HG03521 (cell line): ENCODE measurements at regions not wholly inside any gene's neighbourhood (a gene's known extent, or its start where the extent isn't known, plus 50 kb on each side); places are given as distances from the start of the nearest gene placed in this dataset.
"Not testable (repeated sequence)": the region's sequence is repeated elsewhere in the genome, so short reads cannot be mapped to it uniquely, and the experiment has no call there.

Experiments used
- ATAC-seq: cut with Tn5 transposase; IDR thresholded peaks from one replicate; pipeline ENCODE4 v1.9.1; 2021; ENCODE audit warnings: mild to moderate bottlenecking, moderate library complexity; ENCODE audit not compliant: unreplicated experiment

DNA sequence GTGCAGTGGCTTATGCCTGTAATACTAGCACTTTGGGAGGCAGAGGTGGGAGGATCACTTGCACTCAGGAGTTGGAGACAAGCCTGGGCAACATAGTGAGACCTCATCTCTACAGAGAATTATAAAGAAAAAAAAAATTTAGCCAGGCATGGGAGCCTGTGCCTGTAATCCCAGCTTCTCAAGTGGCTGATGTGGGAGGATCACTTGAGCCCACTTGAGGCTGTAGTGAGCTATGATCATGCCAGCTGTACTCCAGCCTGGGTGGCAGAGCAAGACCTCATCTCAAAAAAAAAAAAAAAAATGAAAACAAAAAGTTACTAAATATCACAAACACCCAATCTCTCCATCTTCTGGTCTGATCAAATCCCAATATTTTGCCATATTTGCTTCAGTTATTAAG, 142.6 kb downstream of the DAZ2 start:
- not testable (repeated sequence) for ATAC-seq

DNA sequence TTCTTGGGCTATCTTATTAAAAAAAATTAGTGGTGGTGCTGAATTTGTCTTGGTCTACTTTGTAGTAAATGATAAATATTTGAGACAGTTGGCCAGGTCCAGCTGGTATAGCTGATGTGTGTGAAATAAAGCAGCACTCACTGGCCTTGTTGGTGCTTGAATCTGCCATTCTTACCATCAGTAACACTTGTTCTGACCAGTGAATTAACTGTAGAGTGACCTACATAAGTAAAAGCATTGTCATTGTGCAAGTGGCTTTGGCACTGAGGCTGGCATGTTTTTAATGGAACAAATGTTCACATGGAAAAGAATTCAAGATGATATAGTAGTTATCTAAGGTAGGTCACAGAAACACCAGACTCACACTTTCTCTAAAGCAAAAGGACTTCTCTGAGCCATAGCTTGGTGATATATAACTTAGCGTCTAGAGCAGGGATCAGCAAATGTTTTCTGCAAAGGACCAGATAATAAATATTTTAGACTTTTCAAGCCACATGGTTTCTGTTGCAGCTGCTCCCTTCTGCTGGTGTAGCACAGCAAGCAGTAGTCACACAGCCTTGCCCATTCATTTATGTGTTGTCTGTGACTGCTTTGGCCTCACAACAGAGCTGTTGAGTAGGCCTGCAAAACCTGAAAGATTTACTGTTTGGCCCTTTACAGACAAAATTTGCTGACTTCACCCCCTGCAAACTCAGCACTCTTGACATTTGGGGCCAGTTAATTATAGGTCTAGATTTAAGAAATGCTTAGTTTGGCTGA, 144.1 kb downstream of the DAZ2 start:
- not testable (repeated sequence) for ATAC-seq

DNA sequence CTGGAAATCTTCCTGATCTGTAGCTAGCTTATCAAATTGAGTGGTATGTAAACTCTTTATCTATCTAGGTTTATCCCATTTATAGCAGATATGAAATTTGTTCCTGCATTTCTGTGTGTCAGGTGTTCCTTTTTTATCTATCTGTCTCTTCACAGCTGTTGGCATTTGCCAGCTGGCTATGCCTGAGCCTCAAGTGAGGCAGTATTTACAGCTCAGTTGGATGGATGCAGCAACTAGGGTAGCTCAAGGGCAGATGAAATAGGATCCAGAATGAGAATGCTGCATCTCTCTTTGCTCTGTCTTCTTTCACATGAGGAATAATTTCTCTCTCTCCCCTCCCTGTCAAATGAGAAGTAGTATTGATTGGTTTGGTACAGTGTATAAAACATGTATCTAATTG, 144.8 kb downstream of the DAZ2 start:
- not testable (repeated sequence) for ATAC-seq

DNA sequence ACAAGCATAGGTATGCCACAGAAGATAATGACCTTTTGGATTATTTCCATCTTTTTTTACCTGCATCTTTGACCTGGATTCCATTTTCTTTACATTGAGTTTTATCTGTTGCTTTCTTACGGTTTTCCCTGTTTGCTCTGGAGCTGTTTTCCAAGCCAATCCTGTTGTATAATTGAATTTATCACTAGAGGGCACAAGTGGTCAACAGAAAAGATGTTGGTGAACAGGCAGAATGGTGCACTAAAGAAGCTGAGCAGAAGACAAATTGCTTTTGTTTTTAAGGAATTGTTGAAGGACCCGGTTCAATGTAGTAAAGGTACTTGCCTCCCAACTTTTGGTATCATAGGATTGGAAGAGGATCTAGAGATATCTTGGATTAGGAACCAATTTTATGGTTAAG, 177.8 kb downstream of the DAZ2 start:
- not testable (repeated sequence) for ATAC-seq

DNA sequence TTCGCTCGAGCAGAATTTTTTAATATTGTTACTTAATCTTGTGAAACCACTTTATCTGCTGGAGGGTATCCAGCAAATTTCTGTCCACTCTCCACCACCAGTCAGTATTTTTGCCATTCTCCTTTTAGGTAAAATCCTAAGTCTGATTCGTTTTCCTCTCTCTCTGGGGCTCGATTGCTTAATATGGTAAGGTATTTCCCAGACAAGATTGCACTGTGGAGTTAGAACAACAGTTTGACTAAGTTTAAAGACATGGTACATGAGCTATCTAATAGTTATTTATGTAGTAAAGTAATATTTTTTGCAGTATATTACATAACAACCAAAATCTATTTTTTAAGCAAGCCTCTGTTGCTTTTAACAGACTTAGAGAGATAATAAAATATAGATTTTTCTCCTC, 181.9 kb downstream of the DAZ2 start:
- not testable (repeated sequence) for ATAC-seq

DNA sequence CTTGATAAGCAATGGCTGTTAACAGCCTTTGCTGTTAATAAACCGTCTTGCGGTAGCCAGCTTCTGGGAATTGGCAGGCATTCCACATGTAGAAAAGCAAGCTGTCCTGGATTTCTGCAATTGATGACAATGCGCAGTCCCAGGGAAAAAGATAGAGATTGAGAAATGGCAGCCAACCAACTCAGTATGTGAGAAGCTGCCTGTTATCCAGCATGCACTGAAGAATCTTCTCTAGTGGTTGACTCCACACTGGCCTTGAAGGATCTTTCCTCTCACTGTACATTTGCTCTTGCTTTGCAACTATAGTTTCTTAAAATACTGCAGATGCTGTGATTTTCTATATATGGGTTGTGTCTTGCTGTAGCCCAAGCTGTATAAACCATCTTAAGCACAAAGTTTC, 182.5 kb downstream of the DAZ2 start:
- ATAC-seq: not testable (repeated sequence)

DNA sequence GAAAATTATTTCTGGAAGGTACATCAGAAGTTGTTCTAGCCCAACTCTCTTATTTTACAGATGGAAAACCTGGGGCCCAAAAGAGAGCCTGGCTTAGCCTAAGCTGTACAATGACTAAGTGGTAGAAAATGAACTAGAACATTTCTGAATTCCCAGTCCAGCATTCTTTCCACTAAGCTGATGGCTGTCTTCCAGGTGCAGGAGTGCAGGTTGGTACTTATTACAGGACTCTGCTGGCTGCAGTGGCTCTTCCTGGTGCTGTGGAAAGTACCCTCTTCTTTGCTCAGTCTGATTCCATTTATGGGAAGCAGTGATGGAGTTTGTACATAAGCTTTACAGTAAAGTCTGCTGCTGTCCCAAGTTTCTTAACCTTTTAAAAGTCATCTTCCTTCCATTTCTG, 196.6 kb downstream of the DAZ2 start:
- not testable (repeated sequence) for ATAC-seq

DNA sequence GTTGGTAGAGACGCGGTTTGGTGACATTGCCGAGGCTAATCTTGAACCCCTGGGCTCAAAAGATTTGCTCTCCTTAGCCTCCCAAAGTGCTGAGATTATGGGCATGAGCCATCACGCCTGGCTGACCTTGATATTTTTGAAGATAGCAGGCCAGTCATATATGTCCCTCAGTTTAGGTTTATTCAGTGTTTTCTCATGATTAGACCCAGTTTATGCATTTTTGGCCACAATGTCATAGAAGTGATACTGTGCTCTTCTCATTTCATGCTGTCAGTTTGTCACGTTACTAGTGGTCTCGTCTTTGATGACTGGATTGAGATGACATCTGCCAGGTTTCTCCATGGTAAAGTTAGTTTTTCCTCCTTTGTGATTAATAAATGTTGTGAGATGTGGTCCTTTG, 209.9 kb downstream of the DAZ2 start:
- not testable (repeated sequence) for ATAC-seq

DNA sequence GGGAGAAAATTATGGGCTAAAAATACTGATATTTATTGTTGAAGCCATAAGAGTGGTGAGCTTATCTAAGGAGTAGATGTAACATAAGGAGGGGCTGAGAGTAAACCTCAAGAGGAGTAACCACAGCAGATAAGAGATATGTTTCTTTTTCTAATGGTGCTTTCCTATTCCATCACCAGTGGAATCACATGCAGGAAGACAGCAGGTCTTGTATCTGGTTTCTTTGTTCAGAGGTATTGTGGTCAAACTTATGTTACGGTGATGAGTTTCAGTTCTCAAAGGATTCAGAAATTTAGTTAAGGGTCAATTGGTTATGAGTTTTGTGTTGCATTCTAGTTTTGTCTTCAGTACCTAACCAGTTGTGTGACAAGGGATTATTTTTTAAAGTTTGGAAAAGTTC, 225.4 kb downstream of the DAZ2 start:
- ATAC-seq: peak; percentile 75

DNA sequence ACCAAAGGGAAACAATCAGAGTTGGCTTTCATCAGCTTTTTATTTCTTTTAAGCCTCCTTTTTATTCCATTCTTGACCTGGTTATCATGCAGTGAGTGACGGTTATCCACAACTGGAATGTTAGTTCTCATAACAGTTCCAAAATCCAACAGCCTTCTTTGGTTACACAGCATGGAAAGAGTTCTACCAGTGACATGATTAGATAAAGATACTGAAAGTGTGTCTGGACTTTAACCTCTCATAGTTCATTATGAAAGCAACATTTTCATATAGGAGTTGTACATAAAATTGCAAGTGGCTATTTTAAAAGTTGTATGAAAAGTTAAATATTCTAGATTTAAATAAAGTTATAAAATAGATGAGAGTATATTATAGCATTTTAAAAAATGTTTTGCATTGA, 225.9 kb downstream of the DAZ2 start:
- not testable (repeated sequence) for ATAC-seq

DNA sequence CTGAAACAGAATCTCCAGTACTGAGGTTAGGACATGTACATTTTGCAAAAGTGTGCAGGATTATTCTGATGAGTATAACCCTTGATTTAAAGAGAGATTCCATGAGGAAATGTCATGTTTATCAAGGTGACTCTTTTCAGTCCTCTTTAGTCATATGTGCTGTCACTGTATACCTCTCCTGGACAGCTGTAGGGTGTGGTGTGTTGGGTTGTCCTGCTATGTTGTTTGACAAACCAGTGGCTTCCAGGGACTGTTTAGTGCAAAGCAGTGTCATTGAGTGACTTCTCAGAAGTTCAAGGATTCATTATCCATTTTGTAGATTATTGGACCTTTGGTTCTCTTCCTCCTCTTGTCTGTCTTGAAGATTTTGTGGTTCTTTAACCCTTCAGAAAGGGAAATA, 236.3 kb downstream of the DAZ2 start:
- ATAC-seq: not testable (repeated sequence)

DNA sequence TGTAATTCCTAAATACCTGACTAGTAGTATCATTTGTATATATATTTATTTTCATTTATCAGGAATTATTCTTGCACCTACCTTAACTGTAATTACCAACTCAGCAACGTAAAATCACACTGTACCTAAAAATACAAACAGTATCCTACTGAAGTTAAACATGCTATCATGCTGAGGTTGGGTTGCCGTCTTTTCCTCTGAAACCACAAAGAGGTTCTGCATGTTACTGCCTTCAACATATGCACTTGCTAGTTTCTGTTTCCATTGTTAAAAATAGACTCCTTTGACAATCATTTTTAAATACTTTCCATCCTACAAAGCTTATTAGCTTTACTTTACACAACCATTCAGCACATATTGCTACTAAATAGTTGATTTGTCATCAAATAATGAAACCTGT, 283.6 kb downstream of the DAZ2 start:
- peak; percentile 46 for ATAC-seq
